Ascending aorta (tissue), 2 donors: ENCODE measurements at regions not wholly inside any gene's neighbourhood (a gene's known extent, or its start where the extent isn't known, plus 50 kb on each side); places are given as distances from the start of the nearest gene placed in this dataset.

Experiments used
- DNase-seq, 2 donors: peaks; one replicate each; pipeline ENCODE4 v3.0.0-alpha.2; 2019; ENCODE audit warnings: low spot score in 2 of 2
- H3K27ac ChIP-seq, 2 donors: fragments of 200-600 bp; sonication (generic); one replicate each; pipeline ENCODE4 v1.5.1; 2016 to 2017; ENCODE audit warnings: mild to moderate bottlenecking in 1 of 2
- H3K27me3 ChIP-seq: fragments of 200-600 bp; sonication (generic); one replicate; pipeline ENCODE4 v1.5.1; 2017
- H3K36me3 ChIP-seq, 2 donors: fragments of 200-600 bp; sonication (generic); one replicate each; pipeline ENCODE4 v1.5.1; 2016
- H3K4me1 ChIP-seq, 2 donors: fragments of 200-600 bp; sonication (generic); one replicate each; pipeline ENCODE4 v1.5.1; 2016 to 2017; ENCODE audit warnings: mild to moderate bottlenecking in 1 of 2
- H3K4me3 ChIP-seq, 2 donors: fragments of 200-600 bp; sonication (generic); one replicate each; pipeline ENCODE4 v1.5.1; 2016 to 2017; ENCODE audit warnings: mild to moderate bottlenecking in 1 of 2
- H3K9me3 ChIP-seq, 2 donors: fragments of 200-600 bp; sonication (generic); one replicate each; pipeline ENCODE4 v1.5.1; 2016
- CTCF ChIP-seq, 3 experiments: fragments of 200-600 bp in 2 of 3; fragments of 450-650 bp in 1 of 3; sonication (generic) in 2 of 3; IDR thresholded peaks; one replicate each; pipeline ENCODE4 v1.5.1; 2016 to 2019; ENCODE audit warnings: antibody characterized with exemption in 3 of 3, mild to moderate bottlenecking in 1 of 3, moderate library complexity in 1 of 3
- intact Hi-C: fragments of 100-400 bp; cut with DNase I; formaldehyde crosslinking; loops from one replicate; pipeline ENCODE4 v1.15.1; 2023

- no peak for DNase-seq
- Histone ChIP-seq H3K27ac (no peak overlapping the region), H3K9me3 (no peaks in the 10 kb centered on the region), H3K27me3 (no peaks in the 10 kb centered on the region), H3K4me1 (no peaks in the 10 kb centered on the region), H3K36me3 (no peaks in the 10 kb centered on the region), H3K4me3 (no peak overlapping the region)
- TF ChIP-seq CTCF (IDR thresholded peaks at IDR 0.05): no peak
- intact Hi-C loops: no loop called here
Observed at GRCh38 chr2:118268268-118268667, 180.0 kb downstream of the INSIG2 start.

GRCh38 chr2:118265873-118266455, 177.7 kb downstream of the INSIG2 start:
- no peaks in the 10 kb centered on the region for H3K9me3 ChIP-seq
- intact Hi-C loops: no loop called here
- no peak for DNase-seq
- H3K27ac ChIP-seq: no peak overlapping the region
- H3K27me3 ChIP-seq: no peaks in the 10 kb centered on the region
- no peaks in the 10 kb centered on the region for H3K4me1 ChIP-seq
- no peaks in the 10 kb centered on the region for H3K36me3 ChIP-seq
- no peak overlapping the region for H3K4me3 ChIP-seq
- no peak for TF ChIP-seq CTCF (IDR thresholded peaks at IDR 0.05)

GRCh38 chr2:118264232-118264990, 176.1 kb downstream of the INSIG2 start:
- TF ChIP-seq CTCF (IDR thresholded peaks at IDR 0.05): no peak
- no peaks in the 10 kb centered on the region for H3K4me1 ChIP-seq
- H3K27me3 ChIP-seq: no peaks in the 10 kb centered on the region
- no peak for DNase-seq
- no peak overlapping the region for H3K27ac ChIP-seq
- H3K36me3 ChIP-seq: no peaks in the 10 kb centered on the region
- H3K4me3 ChIP-seq: no peak overlapping the region
- no peaks in the 10 kb centered on the region for H3K9me3 ChIP-seq
- intact Hi-C loops: no loop called here

GRCh38 chr2:118257696-118258095, 169.4 kb downstream of the INSIG2 start:
- no peak overlapping the region for H3K27ac ChIP-seq
- H3K27me3 ChIP-seq: no peaks in the 10 kb centered on the region
- no peak for TF ChIP-seq CTCF (IDR thresholded peaks at IDR 0.05)
- H3K9me3 ChIP-seq: no peaks in the 10 kb centered on the region
- intact Hi-C loops: no loop called here
- DNase-seq: no peak
- H3K4me3 ChIP-seq: no peak overlapping the region
- no peaks in the 10 kb centered on the region for H3K36me3 ChIP-seq
- no peaks in the 10 kb centered on the region for H3K4me1 ChIP-seq

- H3K27ac ChIP-seq: no peak overlapping the region
- no peaks in the 10 kb centered on the region for H3K4me1 ChIP-seq
- intact Hi-C loops: no loop called here
- H3K27me3 ChIP-seq: no peaks in the 10 kb centered on the region
- no peak for TF ChIP-seq CTCF (IDR thresholded peaks at IDR 0.05)
- H3K4me3 ChIP-seq: no peak overlapping the region
- DNase-seq: no peak
- H3K9me3 ChIP-seq: no peaks in the 10 kb centered on the region
- no peaks in the 10 kb centered on the region for H3K36me3 ChIP-seq
Observed at GRCh38 chr2:118255771-118256372, 167.6 kb downstream of the INSIG2 start.
